Astrocyte (in vitro differentiated cells and primary cell): ENCODE measurements at regions not wholly inside any gene's neighbourhood (a gene's known extent, or its start where the extent isn't known, plus 50 kb on each side); places are given as distances from the start of the nearest gene placed in this dataset.

Experiments used
- CTCF ChIP-seq: IDR thresholded peaks from 2 replicates; pipeline ENCODE4 v1.5.1; 2011; ENCODE audit warnings: low read depth, mild to moderate bottlenecking, inconsistent platforms, low read length, moderate library complexity; ENCODE audit not compliant: insufficient read depth
- EZH2 ChIP-seq: IDR thresholded peaks from 2 replicates; pipeline ENCODE4 v1.6.1; 2012; ENCODE audit warnings: mild to moderate bottlenecking, low read length, inconsistent platforms; ENCODE audit not compliant: insufficient read depth

- TF ChIP-seq CTCF (no peak), EZH2 (no peak)
Measured at GRCh38 chr14:85401384-85401783, 128.6 kb upstream of the FLRT2 start.
